Stomach smooth muscle (tissue), 2 donors: ENCODE measurements at regions not wholly inside any gene's neighbourhood (a gene's known extent, or its start where the extent isn't known, plus 50 kb on each side); places are given as distances from the start of the nearest gene placed in this dataset.

Experiments
- H3K27ac ChIP-seq: one replicate; pipeline ENCODE4 v1.7.0; 2013; ENCODE audit warnings: mild to moderate bottlenecking, low read length, inconsistent platforms
- H3K27me3 ChIP-seq, 2 donors: one replicate each; pipeline ENCODE4 v1.7.0; 2013; ENCODE audit warnings: low read length in 2 of 2; ENCODE audit not compliant: insufficient read depth in 2 of 2, control insufficient read depth in 1 of 2
- H3K36me3 ChIP-seq, 2 donors: one replicate each; pipeline ENCODE4 v1.7.0; 2013; ENCODE audit warnings: low read length in 2 of 2; ENCODE audit not compliant: control insufficient read depth in 2 of 2, insufficient read depth in 2 of 2
- H3K4me1 ChIP-seq: one replicate; pipeline ENCODE4 v1.7.0; 2013; ENCODE audit warnings: low read length; ENCODE audit not compliant: control insufficient read depth, insufficient read depth
- H3K4me3 ChIP-seq, 2 donors: one replicate each; pipeline ENCODE4 v1.7.0; 2013; ENCODE audit warnings: low read length in 2 of 2
- H3K9ac ChIP-seq, 2 donors: one replicate each; pipeline ENCODE4 v1.7.0; 2013; ENCODE audit warnings: low read length in 2 of 2, mild to moderate bottlenecking in 1 of 2
- H3K9me3 ChIP-seq, 2 donors: one replicate each; pipeline ENCODE4 v1.7.0; 2013; ENCODE audit warnings: low read length in 2 of 2; ENCODE audit not compliant: control insufficient read depth in 2 of 2
- donor health status: healthy.
- donor health status: Pancreatic carcinoma.

DNA sequence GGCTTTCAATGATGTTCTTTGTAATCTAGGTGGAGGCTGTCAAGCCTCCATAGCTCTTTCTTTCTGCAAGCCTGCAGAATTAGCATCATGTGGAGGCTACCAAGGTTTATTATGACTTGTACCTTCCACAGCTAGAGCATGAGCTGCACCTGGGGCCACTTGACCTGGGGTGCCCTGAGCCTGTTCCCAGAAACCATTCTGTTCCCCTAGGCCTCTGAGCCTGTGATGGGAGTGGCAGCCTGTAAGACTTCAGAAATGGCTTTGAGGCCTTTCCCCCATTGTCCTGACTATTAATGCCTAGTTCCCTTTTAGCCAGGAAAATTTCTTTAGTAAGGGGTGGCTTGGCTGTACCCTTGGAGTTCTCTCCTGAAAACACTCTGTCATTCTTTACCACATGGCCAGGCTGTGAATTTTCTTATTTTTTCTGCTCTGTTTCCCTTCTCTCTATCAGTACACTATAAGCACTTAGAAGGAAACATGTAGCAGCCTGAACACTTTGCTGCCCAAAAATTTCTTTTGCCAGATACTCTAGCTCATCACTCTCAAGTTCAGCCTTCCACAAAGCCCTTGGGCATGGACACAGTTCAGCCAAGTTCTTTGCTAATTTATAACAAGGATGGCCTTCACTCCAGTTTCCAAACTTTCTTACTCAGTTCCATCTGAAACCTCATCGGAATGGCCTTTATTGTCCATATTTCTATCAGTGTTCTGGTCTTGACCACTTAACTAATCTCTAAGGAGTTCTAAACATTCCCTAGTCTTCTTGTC is 61.4 kb upstream of the NR3C1 start:
- Histone ChIP-seq H3K27ac (no peak overlapping the region), H3K27me3 (no peaks in the 10 kb centered on the region), H3K4me1 (no peaks in the 10 kb centered on the region), H3K9ac (no peak overlapping the region), H3K9me3 (no peaks in the 10 kb centered on the region), H3K36me3 (no peaks in the 10 kb centered on the region), H3K4me3 (no peak overlapping the region)

DNA sequence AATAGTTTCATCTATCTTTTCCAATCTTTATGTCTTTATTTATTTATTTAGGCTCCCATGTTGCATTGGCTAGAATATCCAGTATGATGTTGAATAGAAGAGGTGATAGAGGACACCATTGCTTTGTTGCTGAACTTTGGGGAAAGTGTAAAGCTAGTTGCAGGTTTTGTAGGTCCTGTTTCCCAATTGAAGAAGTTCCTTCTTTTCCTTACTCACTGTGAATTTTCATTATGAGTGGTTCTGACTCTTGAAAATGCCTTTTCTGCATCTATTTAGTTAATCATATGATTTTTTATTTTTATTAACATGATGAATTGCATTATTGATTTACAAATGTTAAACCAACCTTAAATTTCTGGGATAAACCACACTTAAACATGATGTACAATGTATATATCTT is 58.9 kb upstream of the NR3C1 start:
- Histone ChIP-seq H3K4me3 (no peak overlapping the region), H3K27ac (no peak overlapping the region), H3K9ac (no peak overlapping the region), H3K9me3 (no peaks in the 10 kb centered on the region), H3K27me3 (no peaks in the 10 kb centered on the region), H3K36me3 (no peaks in the 10 kb centered on the region), H3K4me1 (no peaks in the 10 kb centered on the region)

DNA sequence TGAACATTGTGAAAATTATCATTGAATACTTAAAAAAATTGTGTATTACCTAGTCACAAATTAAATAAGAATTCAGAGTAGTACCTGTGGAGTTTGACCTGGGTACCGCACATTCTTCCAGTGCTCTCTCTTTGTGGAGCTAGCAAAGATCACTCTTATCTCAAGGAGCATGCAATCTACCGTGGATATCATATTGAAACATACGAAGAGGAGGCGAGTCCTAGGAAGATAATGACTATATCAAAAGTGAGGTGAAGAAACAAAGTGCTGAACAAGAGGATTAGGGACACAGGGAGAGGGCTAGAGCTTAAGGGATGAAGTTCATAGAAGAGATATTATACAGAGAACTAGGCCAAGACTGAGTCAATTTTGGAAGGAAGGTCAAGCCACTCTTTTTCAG is 55.9 kb upstream of the NR3C1 start:
- no peak overlapping the region for H3K9ac ChIP-seq
- no peak overlapping the region for H3K4me3 ChIP-seq
- H3K4me1 ChIP-seq: no peaks in the 10 kb centered on the region
- no peaks in the 10 kb centered on the region for H3K27me3 ChIP-seq
- no peaks in the 10 kb centered on the region for H3K36me3 ChIP-seq
- no peaks in the 10 kb centered on the region for H3K9me3 ChIP-seq
- H3K27ac ChIP-seq: no peak overlapping the region

- Histone ChIP-seq H3K4me3 (no peak overlapping the region), H3K27ac (no peak overlapping the region), H3K9ac (no peak overlapping the region), H3K9me3 (no peaks in the 10 kb centered on the region), H3K27me3 (no peaks in the 10 kb centered on the region), H3K4me1 (no peaks in the 10 kb centered on the region), H3K36me3 (no peaks in the 10 kb centered on the region)
Observed at GRCh38 chr5:143456952-143457547, 53.6 kb upstream of the NR3C1 start.

- Histone ChIP-seq H3K9me3 (no peaks in the 10 kb centered on the region), H3K27ac (no peak overlapping the region), H3K27me3 (no peaks in the 10 kb centered on the region)
Observed at GRCh38 chr5:143454936-143455516, 51.5 kb upstream of the NR3C1 start.

GRCh38 chr5:143453720-143454119 is 50.2 kb upstream of the NR3C1 start:
- no peaks in the 10 kb centered on the region for H3K4me1 ChIP-seq

More at GRCh38 chr5:143454936-143455516, 51.5 kb upstream of the NR3C1 start:
- no peak overlapping the region for H3K9ac ChIP-seq
- H3K36me3 ChIP-seq: no peaks in the 10 kb centered on the region
- H3K4me3 ChIP-seq: no peak overlapping the region
- no peaks in the 10 kb centered on the region for H3K4me1 ChIP-seq

More at GRCh38 chr5:143453720-143454119, 50.2 kb upstream of the NR3C1 start:
- H3K9ac ChIP-seq: no peak overlapping the region
- no peaks in the 10 kb centered on the region for H3K36me3 ChIP-seq
- H3K27ac ChIP-seq: no peak overlapping the region
- no peak overlapping the region for H3K4me3 ChIP-seq
- no peaks in the 10 kb centered on the region for H3K9me3 ChIP-seq
- H3K27me3 ChIP-seq: no peaks in the 10 kb centered on the region
